ENCODE measurements at regions not wholly inside any gene's neighbourhood (a gene's known extent, or its start where the extent isn't known, plus 50 kb on each side); places are given as distances from the start of the nearest gene placed in this dataset.

- TF ChIP-seq CTCF (conservative IDR thresholded peaks at IDR 0.05; ENCODE audit: control insufficient read depth, insufficient read depth, low read depth, low read length), result no peak
- no peak overlapping the region for H3K4me3 ChIP-seq (ENCODE audit: control insufficient read depth, low read depth, low read length)
- DNase-seq (ENCODE audit: low read depth), result no peak
Observed at GRCh38 chr12:41745593-41745992, 399.1 kb downstream of the GXYLT1 start.

GRCh38 chr12:41743835-41744234 is 400.8 kb downstream of the GXYLT1 start:
- no peak for TF ChIP-seq CTCF (conservative IDR thresholded peaks at IDR 0.05; ENCODE audit: control insufficient read depth, insufficient read depth, low read depth, low read length)
- DNase-seq (ENCODE audit: low read depth), result peak; percentile 2
- H3K4me3 ChIP-seq (ENCODE audit: control insufficient read depth, low read depth, low read length), result no peak overlapping the region

GRCh38 chr12:41739066-41739465 is 405.6 kb downstream of the GXYLT1 start:
- H3K4me3 ChIP-seq (ENCODE audit: control insufficient read depth, low read depth, low read length), result no peak overlapping the region
- TF ChIP-seq CTCF (conservative IDR thresholded peaks at IDR 0.05; ENCODE audit: control insufficient read depth, insufficient read depth, low read depth, low read length), result no peak
- no peak for DNase-seq (ENCODE audit: low read depth)

- no peak for TF ChIP-seq CTCF (conservative IDR thresholded peaks at IDR 0.05; ENCODE audit: control insufficient read depth, insufficient read depth, low read depth, low read length)
- DNase-seq (ENCODE audit: low read depth), result no peak
- H3K4me3 ChIP-seq (ENCODE audit: control insufficient read depth, low read depth, low read length), result no peak overlapping the region
Observed at GRCh38 chr12:41737423-41737822, 407.3 kb downstream of the GXYLT1 start.

- TF ChIP-seq CTCF (conservative IDR thresholded peaks at IDR 0.05; ENCODE audit: control insufficient read depth, insufficient read depth, low read depth, low read length), result no peak
- H3K4me3 ChIP-seq (ENCODE audit: control insufficient read depth, low read depth, low read length), result no peak overlapping the region
- no peak for DNase-seq (ENCODE audit: low read depth)
Observed at GRCh38 chr12:41736436-41736835, 408.2 kb downstream of the GXYLT1 start.

- TF ChIP-seq CTCF (conservative IDR thresholded peaks at IDR 0.05; ENCODE audit: control insufficient read depth, insufficient read depth, low read depth, low read length), result no peak
- no peak for DNase-seq (ENCODE audit: low read depth)
Observed at GRCh38 chr12:41731691-41732090, 413.0 kb downstream of the GXYLT1 start.

GRCh38 chr12:41731061-41731460 is 413.6 kb downstream of the GXYLT1 start:
- TF ChIP-seq CTCF (conservative IDR thresholded peaks at IDR 0.05; ENCODE audit: control insufficient read depth, insufficient read depth, low read depth, low read length), result no peak
- no peak for DNase-seq (ENCODE audit: low read depth)
- no peak overlapping the region for H3K4me3 ChIP-seq (ENCODE audit: control insufficient read depth, low read depth, low read length)

More at GRCh38 chr12:41731691-41732090, 413.0 kb downstream of the GXYLT1 start:
- H3K4me3 ChIP-seq (ENCODE audit: control insufficient read depth, low read depth, low read length), result no peak overlapping the region

Measured in fibroblast of mammary gland (primary cell).